ENCODE measurements at regions not wholly inside any gene's neighbourhood (a gene's known extent, or its start where the extent isn't known, plus 50 kb on each side); places are given as distances from the start of the nearest gene placed in this dataset.
A peak's percentile ranks its signal among the peaks of the same experiment; 100 is the strongest.

DNA sequence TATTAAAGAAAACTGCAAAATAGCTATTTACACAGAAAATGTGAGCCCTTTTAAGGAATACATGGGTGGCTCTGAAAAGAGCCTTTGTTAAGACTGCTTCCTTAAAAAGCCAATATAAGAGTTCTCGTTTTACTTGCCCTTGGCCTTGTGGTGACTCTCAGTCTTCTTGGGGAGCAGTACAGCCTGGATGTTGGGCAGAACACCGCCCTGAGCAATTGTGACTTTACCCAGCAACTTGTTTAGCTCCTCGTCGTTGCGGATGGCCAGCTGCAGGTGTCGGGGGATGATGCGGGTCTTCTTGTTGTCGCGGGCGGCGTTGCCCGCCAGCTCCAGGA, 111.5 kb downstream of the HFE start:
- peak overlapping the region; percentile 64 for H3K4me2 ChIP-seq (ENCODE audit: insufficient read depth, insufficient read length, low read length)
- H3K18ac ChIP-seq (ENCODE audit: insufficient read length, low read depth, low read length), result peak overlapping the region; percentile 94
- H3T11ph ChIP-seq (ENCODE audit: low read length), result no peak overlapping the region
- no peak for DNase-seq
- H4K8ac ChIP-seq (replicated peaks; ENCODE audit: insufficient read length, low read depth, low read length), result no peak overlapping the region
- H2BK15ac ChIP-seq (ENCODE audit: low read depth, low read length), result no peak overlapping the region
- H4K20me1 ChIP-seq (ENCODE audit: control insufficient read depth, insufficient read depth, insufficient read length), result no peaks in the 10 kb centered on the region
- no peak overlapping the region for H2AK5ac ChIP-seq (ENCODE audit: insufficient read length, low read length)
- peak overlapping the region; percentile 95 to 97 for H3K4me3 Mint-ChIP-seq
- no peak overlapping the region for H4K91ac ChIP-seq (ENCODE audit: insufficient read length, low read depth, low read length)
- TF ChIP-seq CTCF (conservative IDR thresholded peaks at IDR 0.05), result no peak
- peak overlapping the region; percentile 70 for H2BK5ac ChIP-seq (ENCODE audit: insufficient read length, low read length)
- peaks cover 35 to 36% of the 10 kb centered on the region in 2 experiments for H3K4me1 Mint-ChIP-seq
- no peaks in the 10 kb centered on the region for H3K79me2 ChIP-seq (ENCODE audit: insufficient read depth, low read length)
- H3K23me2 ChIP-seq (ENCODE audit: insufficient read length, low read depth, low read length, poor library complexity, severe bottlenecking), result peaks cover 4% of the 10 kb centered on the region
- H3K9me3 ChIP-seq (ENCODE audit: control insufficient read depth, low read depth, low read length), result no peaks in the 10 kb centered on the region
- no peak overlapping the region for H3K23ac ChIP-seq (ENCODE audit: insufficient read length, low read depth, low read length)
- no peaks in the 10 kb centered on the region for H3K4me1 ChIP-seq (ENCODE audit: insufficient read depth, low read length)
- H4K5ac ChIP-seq (ENCODE audit: insufficient read length, low read depth, low read length), result no peak overlapping the region
- no peaks in the 10 kb centered on the region for H3K79me1 ChIP-seq (ENCODE audit: insufficient read depth, low read depth, low read length, poor library complexity, severe bottlenecking)
- peak overlapping the region; percentile 99 to 100 (median 100) for H3K27ac Mint-ChIP-seq
- peak overlapping the region; percentile 99 for H3K9ac ChIP-seq (ENCODE audit: extremely low read depth, insufficient read length, low read length)
- no peak overlapping the region for H2BK20ac ChIP-seq (ENCODE audit: low read depth, low read length, poor library complexity, severe bottlenecking)
- peaks cover 4 to 9% (median 6%) of the 10 kb centered on the region in 3 experiments; a peak in 5 of 7 replicates for H3K36me3 Mint-ChIP-seq (ENCODE audit: insufficient read depth in 1 of 3, low read depth in 3 of 3)
- whole genome bisulfite sequencing (ENCODE audit: extremely low coverage, insufficient read length, low lambda C conversion rate), result no CpG with 5 or more reads among the region's 12 CpGs
- no peak overlapping the region for H2BK12ac ChIP-seq (ENCODE audit: insufficient read length, low read depth, low read length)
- no peak overlapping the region for H2BK120ac ChIP-seq (ENCODE audit: low read depth, low read length, poor library complexity, severe bottlenecking)
- no peaks in the 10 kb centered on the region; a peak in 2 of 5 replicates for H3K9me3 Mint-ChIP-seq
- no peaks in the 10 kb centered on the region for H3K27me3 ChIP-seq (ENCODE audit: insufficient read depth, low read length)
- H3K27me3 Mint-ChIP-seq (ENCODE audit: low read depth), result peaks cover 10% of the 10 kb centered on the region; the same call in 1 of the 2 replicates
- H3K27ac ChIP-seq (ENCODE audit: insufficient read length, low read depth, low read length), result peak overlapping the region; percentile 90
- no peak overlapping the region for H2AFZ ChIP-seq (ENCODE audit: low read length)
- H3K56ac ChIP-seq (ENCODE audit: insufficient read length, low read depth, low read length), result no peak overlapping the region
- H3K4ac ChIP-seq (ENCODE audit: low read depth, low read length), result no peak overlapping the region
- H3K14ac ChIP-seq (ENCODE audit: insufficient read depth, low read length), result peak overlapping the region; percentile 99

Measured in H9 (cell line).